Endothelial cell of umbilical vein (primary cell): ENCODE measurements at regions not wholly inside any gene's neighbourhood (a gene's known extent, or its start where the extent isn't known, plus 50 kb on each side); places are given as distances from the start of the nearest gene placed in this dataset.

Experiments used
- CTCF ChIP-seq, 2 donors: IDR thresholded peaks; 1 replicate in 1 of 2; 2 replicates in 1 of 2; pipeline ENCODE4 v1.5.1; 2011; ENCODE audit warnings: low read length in 2 of 2, mild to moderate bottlenecking in 2 of 2, moderate library complexity in 2 of 2, control low read depth in 1 of 2, inconsistent platforms in 1 of 2, low read depth in 1 of 2; ENCODE audit not compliant: insufficient read depth in 1 of 2; ENCODE audit errors: extremely low read depth in 1 of 2
- EZH2 ChIP-seq: IDR thresholded peaks from 2 replicates; pipeline ENCODE4 v1.6.1; 2012; ENCODE audit warnings: borderline replicate concordance, low read depth, mild to moderate bottlenecking, moderate library complexity, low read length, inconsistent platforms; ENCODE audit not compliant: severe bottlenecking
- GATA2 ChIP-seq: IDR thresholded peaks from 2 replicates; pipeline ENCODE4 v1.7.0; 2011; ENCODE audit warnings: low read depth, mild to moderate bottlenecking, moderate library complexity, mixed read lengths, low read length; ENCODE audit not compliant: insufficient read length, insufficient read depth
- MAX ChIP-seq: IDR thresholded peaks from 2 replicates; pipeline ENCODE4 v1.6.1; 2011; ENCODE audit not compliant: insufficient read depth, insufficient read length
- MYC ChIP-seq: IDR thresholded peaks from one replicate; pipeline ENCODE4 v1.6.1; 2011; ENCODE audit warnings: mild to moderate bottlenecking, low read depth, low read length
- POLR2A ChIP-seq: IDR thresholded peaks from 2 replicates; pipeline ENCODE4 v1.6.1; 2012; ENCODE audit warnings: low read depth, mild to moderate bottlenecking, control low read depth, low read length
- POLR2AphosphoS5 ChIP-seq: IDR thresholded peaks from 2 replicates; pipeline ENCODE4 v1.6.1; 2012; ENCODE audit warnings: low read depth, mild to moderate bottlenecking, control low read depth, low read length, moderate library complexity; ENCODE audit not compliant: insufficient read depth

DNA sequence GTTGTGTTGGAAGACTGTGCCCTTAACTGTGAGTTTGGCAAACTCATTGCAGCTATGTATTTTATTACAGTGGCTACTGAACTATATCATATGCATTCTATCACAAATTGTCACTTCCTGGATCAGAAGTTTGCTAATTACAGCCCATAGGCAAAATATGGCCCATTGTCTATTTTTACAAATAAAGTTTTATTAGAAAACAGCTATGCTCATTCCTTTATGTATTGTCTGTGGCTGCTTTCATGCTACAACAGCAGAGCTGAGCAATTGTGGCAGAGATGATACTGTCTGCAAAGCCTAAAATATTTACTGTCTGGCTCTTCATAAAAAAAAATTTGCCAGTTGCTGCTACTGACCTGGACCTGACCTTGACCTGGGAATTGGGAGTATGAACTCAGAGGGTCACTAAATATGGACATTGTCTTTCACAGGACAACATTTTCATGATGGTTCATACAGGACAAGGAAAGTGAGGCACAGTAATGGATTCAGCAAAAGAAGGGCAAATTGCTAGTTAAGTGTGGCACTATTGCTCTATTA is 316.9 kb downstream of the ZNF621 start:
- TF ChIP-seq POLR2AphosphoS5, result no peak
- no peak for TF ChIP-seq CTCF (IDR thresholded peaks at IDR 0.05; ENCODE audit: extremely low read depth in 1 of 2, insufficient read depth in 1 of 2, low read depth in 1 of 2, low read length in 2 of 2)
- no peak for TF ChIP-seq POLR2A
- TF ChIP-seq EZH2, result no peak
- no peak for TF ChIP-seq MAX
- TF ChIP-seq GATA2, result no peak
- no peak for TF ChIP-seq MYC
